H1 (cell line): ENCODE measurements at regions not wholly inside any gene's neighbourhood (a gene's known extent, or its start where the extent isn't known, plus 50 kb on each side); places are given as distances from the start of the nearest gene placed in this dataset.

Experiments used
- BRCA1 ChIP-seq: IDR thresholded peaks from 2 replicates; pipeline ENCODE4 v1.6.1; 2012; ENCODE audit warnings: low read depth, low read length, improper control_type of control experiment
- CHD1 ChIP-seq: IDR thresholded peaks from 2 replicates; pipeline ENCODE4 v1.6.1; 2012; ENCODE audit warnings: low read depth, low read length, improper control_type of control experiment
- CHD7 ChIP-seq: fragments of 300-600 bp; sonication (generic); IDR thresholded peaks from 2 replicates; pipeline ENCODE4 v1.7.1; 2012; ENCODE audit warnings: low read length, moderate library complexity, mild to moderate bottlenecking, inconsistent platforms; ENCODE audit not compliant: insufficient replicate concordance
- CTCF ChIP-seq, 3 experiments: IDR thresholded peaks; 1 replicate in 2 of 3; 2 replicates in 1 of 3; pipeline versions ENCODE4 v1.5.1 to v1.6.1; 2011; ENCODE audit warnings: low read length in 3 of 3, mild to moderate bottlenecking in 3 of 3, inconsistent platforms in 2 of 3, low read depth in 1 of 3, moderate library complexity in 1 of 3; ENCODE audit not compliant: insufficient read depth in 1 of 3; ENCODE audit errors: control extremely low read depth in 1 of 3
- GTF2F1 ChIP-seq: IDR thresholded peaks from 2 replicates; pipeline ENCODE4 v1.6.1; 2012; ENCODE audit warnings: low read depth, low read length, improper control_type of control experiment, borderline replicate concordance
- JUN ChIP-seq: IDR thresholded peaks from 2 replicates; pipeline ENCODE4 v1.6.1; 2011; ENCODE audit warnings: low read depth, mild to moderate bottlenecking, improper control_type of control experiment, low read length
- POU5F1 ChIP-seq: IDR thresholded peaks from 2 replicates; pipeline ENCODE4 v1.6.1; 2011; ENCODE audit warnings: low read depth, mild to moderate bottlenecking, low read length, moderate library complexity
- SAP30 ChIP-seq: fragments of 300-600 bp; sonication (generic); IDR thresholded peaks from 2 replicates; pipeline ENCODE4 v1.7.1; 2012; ENCODE audit warnings: low read length, moderate library complexity, mild to moderate bottlenecking, inconsistent platforms; ENCODE audit not compliant: insufficient read depth, insufficient replicate concordance

GRCh38 chr6:159389695-159390094 lies 220.5 kb downstream of the FNDC1 start (continued):
- TF ChIP-seq CHD7 (no peak), GTF2F1 (no peak), CTCF (IDR thresholded peaks at IDR 0.05; ENCODE audit: control extremely low read depth in 1 of 3, insufficient read depth in 1 of 3, low read depth in 1 of 3, low read length in 3 of 3) (no peak), SAP30 (no peak), CHD1 (no peak), POU5F1 (no peak), JUN (no peak), BRCA1 (no peak)
